ENCODE measurements at regions not wholly inside any gene's neighbourhood (a gene's known extent, or its start where the extent isn't known, plus 50 kb on each side); places are given as distances from the start of the nearest gene placed in this dataset.
"Not testable (repeated sequence)": the region's sequence is repeated elsewhere in the genome, so short reads cannot be mapped to it uniquely, and the experiment has no call there.

- CTCF ChIA-PET, result no interaction called here
Measured at GRCh38 chr4:112082954-112083586, 62.2 kb upstream of the FAM241A start.

GRCh38 chr4:112083587-112084347 lies 61.5 kb upstream of the FAM241A start:
- DNase-seq (ENCODE audit: extremely low spot score), result no peak
- CTCF ChIA-PET, result interaction anchor here (0.8 kb wide), 1 partner anchor 9 kb away, joined by 3 read pairs; no protein-coding TSS in a partner anchor
- TF ChIP-seq SUZ12 (IDR thresholded peaks at IDR 0.05) (no peak), L3MBTL2 (conservative IDR thresholded peaks at IDR 0.05) (no peak), PKNOX1 (IDR thresholded peaks at IDR 0.05) (no peak), ELF4 (IDR thresholded peaks at IDR 0.05) (no peak), NFRKB (IDR thresholded peaks at IDR 0.05) (no peak), CTBP1 (IDR thresholded peaks at IDR 0.05; ENCODE audit: borderline replicate concordance) (no peak), BHLHE40 (IDR thresholded peaks at IDR 0.05; ENCODE audit: borderline replicate concordance) (no peak), FOXK2 (IDR thresholded peaks at IDR 0.05) (no peak), FOXA1 (IDR thresholded peaks at IDR 0.05) (no peak), TARDBP (IDR thresholded peaks at IDR 0.05) (no peak)
- POLR2A ChIA-PET, result no interaction called here

More at GRCh38 chr4:112082954-112083586, 62.2 kb upstream of the FAM241A start:
- no peak for TF ChIP-seq ELF4 (IDR thresholded peaks at IDR 0.05)
- TF ChIP-seq BHLHE40 (IDR thresholded peaks at IDR 0.05; ENCODE audit: borderline replicate concordance), result no peak
- no peak for TF ChIP-seq TARDBP (IDR thresholded peaks at IDR 0.05)
- TF ChIP-seq HDGF (IDR thresholded peaks at IDR 0.05; ENCODE audit: borderline replicate concordance), result no peak
- no peak for TF ChIP-seq LEF1 (IDR thresholded peaks at IDR 0.05; ENCODE audit: borderline replicate concordance)
- no peak for TF ChIP-seq NFRKB (IDR thresholded peaks at IDR 0.05)
- no peak for TF ChIP-seq FOXA1 (IDR thresholded peaks at IDR 0.05)
- TF ChIP-seq CTBP1 (IDR thresholded peaks at IDR 0.05; ENCODE audit: borderline replicate concordance), result no peak
- TF ChIP-seq PKNOX1 (IDR thresholded peaks at IDR 0.05), result no peak
- no peak for TF ChIP-seq ARNT (IDR thresholded peaks at IDR 0.05)
- no peak for TF ChIP-seq ZNF384 (IDR thresholded peaks at IDR 0.05)
- no peak for DNase-seq (ENCODE audit: extremely low spot score)
- POLR2A ChIA-PET, result interaction anchor here (0.6 kb wide), 1 partner anchor 149 kb away, joined by 3 read pairs; no protein-coding TSS in a partner anchor

GRCh38 chr4:112085156-112086035 lies 59.9 kb upstream of the FAM241A start:
- ChIA-PET CTCF (no interaction called here), POLR2A (no interaction called here)
- no peak for TF ChIP-seq ARNT (IDR thresholded peaks at IDR 0.05)
- no peak for TF ChIP-seq TARDBP (IDR thresholded peaks at IDR 0.05)
- no peak for TF ChIP-seq FOXA1 (IDR thresholded peaks at IDR 0.05)
- TF ChIP-seq PKNOX1 (IDR thresholded peaks at IDR 0.05), result no peak
- no peak for TF ChIP-seq ELF4 (IDR thresholded peaks at IDR 0.05)
- no peak for TF ChIP-seq ZNF384 (IDR thresholded peaks at IDR 0.05)
- no peak for TF ChIP-seq L3MBTL2 (conservative IDR thresholded peaks at IDR 0.05)
- no peak for DNase-seq (ENCODE audit: extremely low spot score)

- no peak for TF ChIP-seq FOXK2 (IDR thresholded peaks at IDR 0.05)
- no peak for TF ChIP-seq ARNT (IDR thresholded peaks at IDR 0.05)
- no peak for TF ChIP-seq HDGF (IDR thresholded peaks at IDR 0.05; ENCODE audit: borderline replicate concordance)
- TF ChIP-seq SP1 (IDR thresholded peaks at IDR 0.05), result no peak
- no peak for TF ChIP-seq ELF4 (IDR thresholded peaks at IDR 0.05)
- no peak for TF ChIP-seq FOXA1 (IDR thresholded peaks at IDR 0.05)
- no peak for TF ChIP-seq NFRKB (IDR thresholded peaks at IDR 0.05)
- no peak for TF ChIP-seq ZNF384 (IDR thresholded peaks at IDR 0.05)
- TF ChIP-seq LEF1 (IDR thresholded peaks at IDR 0.05; ENCODE audit: borderline replicate concordance), result no peak
- TF ChIP-seq PKNOX1 (IDR thresholded peaks at IDR 0.05), result no peak
- no peak for TF ChIP-seq TARDBP (IDR thresholded peaks at IDR 0.05)
- no peak for TF ChIP-seq L3MBTL2 (conservative IDR thresholded peaks at IDR 0.05)
- TF ChIP-seq BHLHE40 (IDR thresholded peaks at IDR 0.05; ENCODE audit: borderline replicate concordance), result no peak
- no peak for TF ChIP-seq CTBP1 (IDR thresholded peaks at IDR 0.05; ENCODE audit: borderline replicate concordance)
- no peak for TF ChIP-seq SUZ12 (IDR thresholded peaks at IDR 0.05)
- no peak for TF ChIP-seq FOXM1 (IDR thresholded peaks at IDR 0.05; ENCODE audit: borderline replicate concordance)
- DNase-seq (ENCODE audit: extremely low spot score), result no peak
- POLR2A ChIA-PET, result no interaction called here
- CTCF ChIA-PET, result no interaction called here
Measured at GRCh38 chr4:112086036-112086434, 59.2 kb upstream of the FAM241A start.

GRCh38 chr4:112086661-112087060 lies 58.6 kb upstream of the FAM241A start:
- POLR2A ChIA-PET; DNase-seq (ENCODE audit: extremely low spot score); CTCF ChIA-PET: not testable (repeated sequence)

- POLR2A ChIA-PET; DNase-seq (ENCODE audit: extremely low spot score): not testable (repeated sequence)
- CTCF ChIA-PET, result interaction anchor here (1.1 kb wide), 1 partner anchor 8 kb away, joined by 3 read pairs; no protein-coding TSS in a partner anchor
Measured at GRCh38 chr4:112092330-112092729, 52.9 kb upstream of the FAM241A start.

Measured in HEK293T (cell line).